Islet precursor cell (in vitro differentiated cells): ENCODE measurements at regions not wholly inside any gene's neighbourhood (a gene's known extent, or its start where the extent isn't known, plus 50 kb on each side); places are given as distances from the start of the nearest gene placed in this dataset.
"Not testable (repeated sequence)": the region's sequence is repeated elsewhere in the genome, so short reads cannot be mapped to it uniquely, and the experiment has no call there.

Source experiments
- DNase-seq: peaks from one replicate; pipeline ENCODE4 v3.0.0-alpha.2; 2018

DNA sequence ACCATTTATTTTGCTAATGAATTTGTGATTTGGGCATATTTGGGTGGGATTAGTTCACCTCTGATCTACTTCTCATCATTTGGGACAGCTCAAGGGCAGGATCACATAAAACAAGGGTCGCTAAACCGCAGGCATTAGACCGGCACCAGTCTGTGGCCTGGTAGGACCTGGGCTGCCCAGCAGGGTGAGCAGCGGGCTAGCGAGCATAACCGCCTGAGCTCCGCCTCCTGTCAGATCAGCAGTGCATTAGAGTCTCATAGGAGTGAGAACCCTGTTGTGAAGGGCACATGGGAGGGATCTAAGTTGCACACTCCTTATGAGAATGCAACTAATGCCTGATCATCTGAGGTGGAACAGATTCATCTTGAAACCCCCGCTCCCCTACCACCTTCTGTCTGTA is 785.3 kb downstream of the TRHDE start:
- no peak for DNase-seq

- DNase-seq, result no peak
Measured at GRCh38 chr12:73065913-73066312, 793.7 kb downstream of the TRHDE start.

GRCh38 chr12:73067616-73068015 is 795.4 kb downstream of the TRHDE start:
- DNase-seq, result no peak

DNA sequence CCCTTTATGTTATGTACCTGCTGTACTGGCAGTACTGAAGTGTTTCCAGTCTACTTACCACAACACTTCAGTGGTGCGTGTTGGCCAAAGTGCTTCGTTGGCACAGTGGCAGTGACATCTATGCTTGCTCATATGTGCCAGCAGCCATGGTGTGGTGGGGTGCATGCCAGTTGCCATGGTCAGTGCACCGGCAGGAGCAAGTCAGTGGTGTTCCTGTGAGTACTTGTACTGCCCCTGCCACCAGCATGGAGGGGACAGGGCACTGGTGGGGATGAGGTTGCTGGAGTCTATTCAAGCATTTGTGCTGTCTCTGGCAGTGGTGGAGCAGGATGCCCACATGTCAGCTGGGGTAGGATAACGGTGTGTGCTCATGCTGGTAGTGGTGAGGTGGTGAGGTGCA is 800.0 kb downstream of the TRHDE start:
- DNase-seq, result no peak

- DNase-seq, result no peak
Measured at GRCh38 chr12:73076760-73077159, 804.6 kb downstream of the TRHDE start.

DNA sequence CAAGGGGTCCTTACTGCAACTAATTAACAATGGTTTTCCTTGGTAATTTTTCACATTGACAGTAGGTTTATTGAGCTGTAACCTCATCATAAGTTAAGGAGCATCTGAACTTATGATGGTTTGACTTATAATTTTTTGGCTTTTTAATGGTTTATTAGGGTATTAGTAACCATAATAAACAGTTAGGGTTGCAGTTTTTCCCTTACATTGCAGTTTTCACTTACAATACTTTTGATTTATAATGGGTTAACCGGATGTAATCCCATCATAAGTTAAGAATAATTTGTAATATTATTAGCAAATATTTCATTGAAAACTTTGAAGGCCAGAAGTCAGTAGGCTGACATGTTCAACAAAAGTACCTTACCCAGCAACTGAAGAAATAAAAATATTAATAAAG is 811.6 kb downstream of the TRHDE start:
- DNase-seq, result no peak

GRCh38 chr12:73106296-73106695 is 834.1 kb downstream of the TRHDE start:
- peak; percentile 76 for DNase-seq

DNA sequence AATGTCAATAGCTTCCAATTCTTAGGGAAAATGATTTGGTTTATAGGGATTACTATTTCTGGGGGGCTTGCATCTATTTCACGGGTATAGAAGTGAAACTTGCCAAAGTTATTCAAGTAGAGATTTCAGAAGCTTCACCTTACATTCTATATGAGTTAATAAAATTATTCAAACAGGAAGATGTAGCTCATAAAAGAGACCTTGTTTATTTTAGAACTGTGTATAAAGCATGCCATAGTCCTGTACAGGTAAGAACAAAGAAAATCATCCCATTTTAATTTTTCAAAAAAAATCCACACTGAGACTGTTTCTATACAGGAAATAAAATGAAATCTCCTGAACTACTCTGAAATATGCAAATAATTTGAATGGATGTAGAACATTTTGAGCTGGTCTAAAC is 834.7 kb downstream of the TRHDE start:
- no peak for DNase-seq

DNA sequence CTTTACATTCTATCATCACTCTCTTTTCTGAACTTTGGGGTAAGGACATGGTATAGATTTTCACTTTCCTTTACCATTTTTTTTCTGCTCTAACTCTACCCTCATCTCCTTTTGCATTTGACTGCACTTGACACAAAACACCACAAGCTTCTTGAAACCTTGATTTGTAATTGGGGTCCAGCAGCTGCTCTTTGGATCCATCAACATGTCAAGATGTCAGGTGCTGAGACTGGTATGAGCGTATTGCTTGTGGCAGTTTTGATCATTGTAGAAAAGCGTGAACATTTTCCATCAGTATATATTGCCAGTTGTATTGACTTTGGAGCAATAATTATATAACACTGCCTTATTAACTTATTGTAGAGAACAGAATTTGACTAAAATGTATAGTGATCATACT is 838.6 kb downstream of the TRHDE start:
- DNase-seq, result no peak

DNA sequence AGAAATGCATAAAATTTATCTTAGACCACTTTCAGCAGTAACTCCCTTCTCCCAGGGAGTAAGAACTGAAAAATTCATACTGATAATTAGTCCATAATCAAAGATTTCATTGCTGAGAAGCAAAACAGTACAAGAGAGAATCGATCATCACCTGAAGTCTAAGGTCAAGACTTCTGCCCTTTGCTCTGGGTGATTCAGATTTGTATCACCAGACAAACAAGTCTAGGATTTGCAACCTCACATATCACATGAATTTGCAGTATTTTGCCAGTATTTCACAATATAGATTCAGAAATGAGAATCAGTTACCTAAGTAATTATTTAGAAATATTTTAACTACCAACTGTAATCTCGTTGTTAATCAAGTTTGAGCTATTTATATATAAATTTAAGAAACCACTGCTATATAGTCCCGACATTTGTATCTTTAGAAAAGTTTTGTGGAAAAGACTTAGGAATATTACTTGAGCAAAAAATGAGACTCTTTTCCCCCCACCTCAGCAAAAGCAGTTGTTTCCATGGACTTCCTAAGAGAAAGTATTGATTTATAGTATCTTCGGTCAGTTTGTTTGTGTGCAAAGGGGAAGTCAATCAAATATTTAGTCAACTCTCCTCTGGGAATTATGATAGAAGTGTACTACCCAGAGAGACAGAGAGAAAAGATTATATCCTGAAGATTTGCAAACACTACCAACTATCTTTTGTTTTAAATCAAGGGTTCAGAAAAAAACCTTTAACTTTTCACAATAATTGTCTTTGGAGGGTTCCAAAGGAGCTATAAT is 840.1 kb downstream of the TRHDE start:
- no peak for DNase-seq

DNA sequence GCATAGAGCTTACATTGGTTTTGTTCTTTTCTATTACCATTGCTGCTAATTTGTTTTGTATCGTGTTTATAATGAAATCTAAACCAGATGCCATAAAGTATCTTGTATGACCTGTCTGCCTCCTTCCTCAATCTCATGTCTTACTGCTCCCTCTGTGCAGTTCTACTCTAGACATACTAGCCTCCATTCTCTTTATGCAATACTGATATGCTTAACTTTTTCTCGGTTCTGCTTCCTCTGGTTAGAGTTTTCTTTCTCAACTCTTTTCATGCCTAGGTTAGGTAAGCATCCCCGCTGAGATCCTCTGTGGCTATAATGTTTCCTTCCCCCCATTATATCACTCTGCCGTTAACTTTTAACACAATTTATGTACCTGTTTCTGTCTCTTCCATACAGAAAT is 852.3 kb downstream of the TRHDE start:
- no peak for DNase-seq

GRCh38 chr12:73125148-73125547 is 853.0 kb downstream of the TRHDE start:
- no peak for DNase-seq

DNA sequence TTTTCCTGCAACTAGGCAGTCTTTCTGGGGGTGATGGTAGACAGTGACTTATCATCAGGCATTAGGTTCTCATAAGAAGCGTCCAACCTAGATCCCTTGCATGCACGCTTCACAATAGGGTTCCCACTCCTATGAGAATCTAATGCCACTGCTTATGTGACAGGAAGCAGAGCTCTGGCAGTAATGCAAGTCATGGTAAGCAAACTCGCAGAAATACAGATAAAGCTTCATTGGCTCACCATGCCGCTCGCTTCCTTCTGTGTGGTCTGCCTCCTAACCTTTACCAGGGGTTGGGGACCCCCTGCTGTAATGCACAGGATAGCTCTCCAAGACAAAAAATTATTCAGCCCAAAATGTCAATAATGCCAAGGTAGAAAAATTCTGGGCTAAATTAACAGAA is 864.2 kb downstream of the TRHDE start:
- no peak for DNase-seq

DNA sequence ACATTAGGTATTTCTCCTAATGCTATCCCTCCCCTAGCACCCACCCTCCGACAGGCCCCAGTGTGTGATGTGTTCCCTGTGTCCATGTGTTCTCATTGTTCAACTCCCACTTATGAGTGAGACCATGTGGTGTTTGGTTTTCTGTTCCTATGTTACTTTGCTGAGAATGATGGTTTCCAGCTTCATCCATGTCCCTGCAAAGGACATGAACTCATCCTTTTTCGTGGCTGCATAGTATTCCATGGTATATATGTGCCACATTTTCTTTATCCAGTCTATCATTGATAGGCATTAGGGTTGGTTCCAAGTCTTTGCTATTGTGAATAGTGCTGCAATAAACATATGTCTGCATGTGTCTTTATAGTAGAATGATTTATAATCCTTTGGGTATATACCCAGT is 867.5 kb downstream of the TRHDE start:
- DNase-seq, result not testable (repeated sequence)

GRCh38 chr12:73158341-73158740 is 886.2 kb downstream of the TRHDE start:
- no peak for DNase-seq

- DNase-seq, result no peak
Measured at GRCh38 chr12:73159954-73160353, 887.8 kb downstream of the TRHDE start.

DNA sequence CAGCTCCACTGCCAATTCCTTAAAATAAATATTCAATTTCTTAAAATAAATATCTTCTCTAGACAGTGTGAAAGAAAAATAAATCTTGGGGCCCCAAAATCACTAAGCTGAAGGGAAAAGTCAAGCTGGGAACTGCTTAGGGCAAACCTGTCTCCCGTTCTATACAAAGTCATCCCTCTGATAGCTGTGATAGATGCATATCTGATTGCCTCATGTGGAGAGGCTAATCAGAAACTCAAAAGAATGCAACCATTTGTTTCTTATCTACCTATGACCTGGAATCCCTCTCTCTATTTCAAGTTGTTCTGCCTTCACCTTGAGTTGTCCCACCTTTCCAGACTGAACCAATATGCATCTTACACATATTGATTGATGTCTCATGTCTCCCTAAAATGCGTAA is 889.8 kb downstream of the TRHDE start:
- no peak for DNase-seq

- DNase-seq, result peak; percentile 61
Measured at GRCh38 chr12:73180734-73181133, 908.6 kb downstream of the TRHDE start.

GRCh38 chr12:73181244-73181643 is 909.1 kb downstream of the TRHDE start:
- no peak for DNase-seq

DNA sequence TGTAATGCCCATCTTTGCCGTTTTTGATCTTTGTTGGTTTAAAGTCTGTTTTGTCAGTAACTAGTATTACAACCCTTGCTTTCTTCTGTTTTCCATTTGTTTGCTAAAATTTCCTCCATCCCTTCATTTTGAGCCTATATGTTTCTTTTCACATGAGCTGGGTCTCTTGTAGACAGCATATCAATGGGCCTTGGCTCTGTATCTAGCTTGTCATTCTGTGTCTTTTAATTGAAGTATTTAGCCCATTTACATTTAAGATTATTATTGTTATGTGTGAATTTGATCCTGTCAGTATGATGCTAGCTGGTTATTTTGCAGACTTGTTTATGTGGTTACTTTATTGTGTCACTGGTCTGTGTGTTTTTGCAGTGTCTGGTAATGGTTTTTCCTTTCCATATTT is 913.2 kb downstream of the TRHDE start:
- DNase-seq, result no peak

- DNase-seq, result no peak
Measured at GRCh38 chr12:73186272-73186671, 914.1 kb downstream of the TRHDE start.

DNA sequence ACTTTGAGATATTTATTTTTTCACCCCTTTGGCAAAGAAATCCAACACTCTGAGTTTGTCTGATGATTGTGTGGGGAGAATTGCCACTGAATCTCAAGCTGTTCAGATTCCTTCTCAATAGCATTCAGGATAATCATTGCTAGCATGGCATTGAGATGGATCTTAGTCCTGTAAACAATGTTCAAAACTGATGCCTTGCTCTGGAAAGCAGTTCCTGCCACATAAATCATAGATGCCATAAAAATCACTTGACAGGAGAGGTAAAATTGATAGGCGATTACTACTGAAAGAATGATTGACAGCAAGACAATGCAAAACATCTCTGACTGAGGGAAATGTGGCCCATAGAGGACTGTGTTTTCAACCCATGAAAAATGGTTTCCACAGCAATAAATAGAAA is 915.6 kb downstream of the TRHDE start:
- no peak for DNase-seq

DNA sequence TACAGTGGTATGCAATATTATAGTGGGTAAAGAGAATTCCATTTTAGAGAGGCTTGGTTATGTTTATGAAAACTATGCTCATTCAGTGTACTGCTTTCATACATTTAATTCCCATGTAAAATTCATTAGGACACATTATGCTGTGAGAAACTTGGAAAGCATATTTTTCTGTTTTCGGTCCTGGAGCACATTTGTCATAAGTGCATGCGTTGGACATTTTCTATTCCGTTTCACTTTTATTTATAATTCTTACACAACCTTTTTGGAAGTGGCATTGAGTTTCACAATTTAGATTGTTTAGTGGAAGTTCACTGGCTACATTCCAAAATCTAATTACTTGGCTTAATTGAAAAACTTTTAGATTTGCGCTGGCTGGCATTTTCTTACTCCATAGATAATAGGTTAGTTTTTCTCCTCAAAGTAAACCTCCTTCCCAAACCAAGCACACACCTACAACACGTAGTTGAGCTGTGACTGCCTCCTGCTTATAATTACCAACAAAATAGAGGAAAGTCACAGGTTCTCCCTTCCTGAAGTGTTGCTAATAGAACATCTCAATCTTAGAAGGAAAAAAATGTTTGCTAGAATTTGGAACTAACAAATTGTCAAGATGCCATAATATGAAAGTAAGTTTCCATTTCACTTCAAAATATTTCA is 938.5 kb downstream of the TRHDE start:
- DNase-seq, result no peak

DNA sequence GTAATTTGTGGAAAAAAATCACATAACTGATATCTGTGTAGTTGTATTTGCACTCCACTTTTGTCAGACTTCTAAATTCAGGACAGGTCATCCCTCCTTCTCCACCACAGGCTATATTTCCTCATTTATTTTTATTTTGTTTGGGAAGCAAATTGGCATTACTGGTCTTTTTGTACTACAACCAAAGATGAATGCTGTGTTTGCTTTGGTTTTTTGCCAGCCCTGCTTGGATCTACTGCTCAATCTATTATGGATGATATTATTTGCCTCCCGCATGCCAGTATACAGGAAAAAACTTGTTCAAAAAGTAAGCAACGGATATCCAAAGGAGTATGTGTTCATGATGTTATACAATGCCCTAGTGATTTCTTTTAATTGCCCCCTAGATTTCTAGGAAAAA is 948.8 kb downstream of the TRHDE start:
- no peak for DNase-seq

DNA sequence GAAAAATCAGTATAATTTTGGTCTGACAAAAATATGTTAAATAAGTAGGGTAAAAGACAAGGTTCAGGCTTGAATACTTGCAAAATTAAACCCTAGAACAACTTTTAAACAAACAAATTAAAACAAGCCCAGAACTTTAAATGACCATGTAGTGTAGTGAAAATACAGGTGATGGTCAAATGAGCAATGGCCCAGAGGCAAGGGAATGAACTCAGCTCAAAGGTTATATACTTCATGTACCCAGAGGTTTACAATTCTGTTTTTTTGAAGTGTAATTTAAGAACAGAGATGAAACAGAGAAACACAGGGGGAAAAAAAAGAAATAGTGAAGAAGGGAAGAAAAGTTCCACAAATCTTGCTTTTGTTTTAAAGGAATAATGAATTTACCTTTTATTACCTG is 949.2 kb downstream of the TRHDE start:
- DNase-seq, result no peak
